GM12878 (cell line): ENCODE measurements at regions not wholly inside any gene's neighbourhood (a gene's known extent, or its start where the extent isn't known, plus 50 kb on each side); places are given as distances from the start of the nearest gene placed in this dataset.

Source experiments
- ATAC-seq: fragments of 200-7000 bp; cut with Tn5 transposase; 3 replicates; pipeline ENCODE4 v1.9.1; 2020; ENCODE audit warnings: mild to moderate bottlenecking, moderate library complexity
- BruUV-seq: library from RNA; stranded (reverse); fragments of 400-500 nt; replicated peaks from 2 replicates; lab custom pipeline; 2021; lab: Mats Ljungman, UMichigan
- CTCF ChIA-PET: fragments of 300-600 bp; sonication (Branson Sonifier 250); formaldehyde crosslinking; extraction: SDS; loops from one replicate; lab custom pipeline; 2021; ENCODE audit warnings: inconsistent platforms; lab: Yijun Ruan, JAX
- POLR2A ChIA-PET: fragments of 350-600 bp; formaldehyde crosslinking; extraction: SDS; loops from one replicate; lab custom pipeline; 2021; ENCODE audit warnings: inconsistent platforms; lab: Charles Lee
- RAD21 ChIA-PET: fragments of 300-600 bp; sonication (Branson Sonifier 250); formaldehyde crosslinking; loops from one replicate; lab custom pipeline; 2023; ENCODE audit warnings: antibody characterized with exemption; ENCODE audit not compliant: unreplicated experiment; lab: Charles Lee
- SMC1A ChIA-PET: fragments of 300-600 bp; sonication (Branson Sonifier 250); formaldehyde crosslinking; loops from one replicate; lab custom pipeline; 2023; ENCODE audit not compliant: unreplicated experiment, uncharacterized antibody; lab: Charles Lee
- DNase-seq: peaks from one replicate; pipeline ENCODE4 v3.0.0-alpha.2; 2011; ENCODE audit warnings: low read depth, low spot score
- FAIRE-seq: peaks from 3 replicates; lab custom pipeline; 2011; peaks lifted over from hg19 to GRCh38; lab: Jason Lieb, UNC
- H2AFZ ChIP-seq: 2 replicates; pipeline ENCODE4 v1.6.0; 2011; ENCODE audit warnings: low read depth, low read length, control low read depth; ENCODE audit not compliant: control insufficient read depth
- H3K27ac ChIP-seq: 2 replicates; pipeline ENCODE4 v1.5.1; 2011; ENCODE audit warnings: control low read depth; ENCODE audit not compliant: control insufficient read depth, insufficient read depth
- H3K27me3 ChIP-seq, 2 experiments: replicated peaks in 1 of 2; 2 replicates each; pipeline versions ENCODE4 v1.6.0 to v1.6.1; 2011; ENCODE audit warnings: low read length in 1 of 2; ENCODE audit not compliant: control insufficient read depth in 2 of 2, insufficient read depth in 2 of 2
- H3K36me3 ChIP-seq, 2 experiments: 2 replicates each; pipeline ENCODE4 v1.5.1; 2011; ENCODE audit warnings: low read length in 1 of 2; ENCODE audit not compliant: control insufficient read depth in 2 of 2, insufficient read depth in 2 of 2
- H3K4me1 ChIP-seq: 2 replicates; pipeline ENCODE4 v1.6.1; 2011; ENCODE audit warnings: mild to moderate bottlenecking, low read length, moderate library complexity, mixed read lengths; ENCODE audit not compliant: control insufficient read depth, insufficient read depth
- H3K4me2 ChIP-seq: 2 replicates; pipeline ENCODE4 v1.6.0; 2011; ENCODE audit warnings: control low read depth; ENCODE audit not compliant: control insufficient read depth, insufficient read depth
- H3K4me3 ChIP-seq: fragments of 200-600 bp; sonication (generic); 2 replicates; pipeline ENCODE4 v1.5.1; 2016
- H3K79me2 ChIP-seq: 2 replicates; pipeline ENCODE4 v1.6.0; 2011; ENCODE audit warnings: low read length; ENCODE audit not compliant: control insufficient read depth, insufficient read depth
- H3K9ac ChIP-seq: 2 replicates; pipeline ENCODE4 v1.8.0; 2011; ENCODE audit warnings: low read length, control low read depth, mixed read lengths; ENCODE audit not compliant: control insufficient read depth, insufficient read depth
- H3K9me3 ChIP-seq: replicated peaks from 3 replicates; pipeline ENCODE4 v1.5.1; 2011; ENCODE audit warnings: mild to moderate bottlenecking, low read length; ENCODE audit not compliant: control insufficient read depth, insufficient read depth
- H4K20me1 ChIP-seq: 2 replicates; pipeline ENCODE4 v1.6.0; 2011; ENCODE audit not compliant: control insufficient read depth, insufficient read depth
- BCL11A ChIP-seq: IDR thresholded peaks from 2 replicates; pipeline ENCODE4 v1.6.1; 2011; ENCODE audit warnings: low read depth, low read length
- EP300 ChIP-seq, 2 experiments: fragments of 150-350 bp in 1 of 2; IDR thresholded peaks; 2 replicates each; pipeline ENCODE4 v1.6.1; 2011 to 2012; ENCODE audit warnings: low read depth in 2 of 2, low read length in 2 of 2, borderline replicate concordance in 1 of 2, improper control_type of control experiment in 1 of 2, inconsistent platforms in 1 of 2; ENCODE audit not compliant: control insufficient read depth in 1 of 2
- MEF2A ChIP-seq: IDR thresholded peaks from 2 replicates; pipeline ENCODE4 v1.6.1; 2011; ENCODE audit warnings: low read depth, mild to moderate bottlenecking, low read length, moderate library complexity; ENCODE audit not compliant: insufficient read depth
- NBN ChIP-seq: fragments of 450-650 bp; IDR thresholded peaks from 2 replicates; pipeline ENCODE4 v1.6.1; 2016
- NR2C1 ChIP-seq: fragments of 450-650 bp; IDR thresholded peaks from 2 replicates; pipeline ENCODE4 v1.6.1; 2017; ENCODE audit warnings: antibody characterized with exemption, mild to moderate bottlenecking, moderate library complexity
- NR2F1 ChIP-seq: fragments of 450-650 bp; conservative IDR thresholded peaks from 2 replicates; pipeline ENCODE4 v1.6.1; 2017; ENCODE audit warnings: mild to moderate bottlenecking
- PAX8 ChIP-seq: fragments of 450-650 bp; IDR thresholded peaks from 2 replicates; pipeline ENCODE4 v1.6.1; 2017; ENCODE audit warnings: mild to moderate bottlenecking, moderate library complexity
- POLR2AphosphoS2 ChIP-seq: IDR thresholded peaks from 2 replicates; pipeline ENCODE4 v1.6.1; 2011; ENCODE audit warnings: low read depth, mild to moderate bottlenecking, low read length, improper control_type of control experiment, moderate library complexity
- SKIL ChIP-seq: fragments of 450-650 bp; IDR thresholded peaks from 2 replicates; pipeline ENCODE4 v1.6.1; 2017; ENCODE audit warnings: mild to moderate bottlenecking, low read depth, inconsistent platforms; ENCODE audit not compliant: poor library complexity, severe bottlenecking
- SREBF1 ChIP-seq: IDR thresholded peaks from 2 replicates; pipeline ENCODE4 v1.6.1; 2012; ENCODE audit warnings: mild to moderate bottlenecking, low read length
- WRNIP1 ChIP-seq: IDR thresholded peaks from 2 replicates; pipeline ENCODE4 v1.6.1; 2011; ENCODE audit warnings: low read depth, low read length, improper control_type of control experiment, borderline replicate concordance
- ZBTB11 ChIP-seq: fragments of 450-650 bp; formaldehyde crosslinking; IDR thresholded peaks from 2 replicates; pipeline ENCODE4 v1.5.0; 2022; ENCODE audit warnings: mild to moderate bottlenecking, missing genetic modification characterization
- ZBTB33 ChIP-seq: fragments of 450-650 bp; IDR thresholded peaks from 2 replicates; pipeline ENCODE4 v1.6.1; 2017; ENCODE audit warnings: mild to moderate bottlenecking
- WGBS: methylation state at CpG from one replicate; pipeline ENCODE4 v1.1.6; 2016; ENCODE audit warnings: low lambda C conversion rate; ENCODE audit not compliant: insufficient replicate concordance, insufficient coverage; ENCODE audit errors: missing lambda C conversion rate; 5-methylcytosine and 5-hydroxymethylcytosine counted together
- in situ Hi-C: fragments of 300-500 bp; cut with MboI; formaldehyde crosslinking; loops from 9 replicates; pipeline ENCODE4 v1.14.3; 2018; ENCODE audit warnings: mixed read lengths
- intact Hi-C: fragments of 100-400 bp; cut with micrococcal nuclease; formaldehyde crosslinking; loops from one replicate; pipeline ENCODE4 v1.14.2; 2022; ENCODE audit not compliant: unreplicated experiment
- TF ChIP-seq, protein P1 (sequence below): fragments of 450-650 bp; IDR thresholded peaks from 2 replicates; pipeline ENCODE4 v1.6.1; 2017; ENCODE audit warnings: antibody characterized with exemption, mild to moderate bottlenecking, moderate library complexity

DNA sequence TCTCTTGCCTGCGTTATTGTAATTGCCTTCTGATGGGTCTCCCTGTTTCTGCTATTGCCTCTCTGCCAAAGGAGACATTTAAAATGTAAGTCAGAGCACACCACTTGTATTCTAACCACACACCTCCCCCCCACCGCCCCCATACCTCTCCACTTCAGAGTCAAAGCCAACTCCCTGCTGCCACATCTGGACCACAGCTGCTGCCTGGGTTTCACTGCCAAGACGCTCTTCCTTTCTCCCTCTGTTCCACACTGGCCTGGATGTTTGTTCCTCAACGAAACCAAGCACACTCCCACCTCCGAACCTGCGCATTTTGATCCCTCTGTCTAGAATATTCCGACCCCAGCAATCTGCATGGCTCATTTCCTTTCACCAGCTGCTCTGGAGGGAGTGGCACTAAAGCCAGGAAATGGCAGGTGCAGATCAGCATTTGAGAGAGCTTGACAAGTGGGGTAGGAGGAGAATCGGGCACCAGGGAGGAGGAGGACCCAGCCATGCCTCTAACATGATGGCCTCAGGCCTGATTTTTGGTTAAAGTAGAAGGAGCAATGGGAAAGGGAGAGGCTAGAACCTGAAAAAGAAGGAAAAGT, 92.4 kb upstream of the HS3ST2 start:
- intact Hi-C loops, result no loop called here
- FAIRE-seq (no peak), DNase-seq (no peak), ATAC-seq (no peak)
- no peak overlapping the region for H3K27ac ChIP-seq
- no peaks in the 10 kb centered on the region for H3K36me3 ChIP-seq
- H3K79me2 ChIP-seq, result no peaks in the 10 kb centered on the region
- no TSS peak for BruUV-seq
- H3K27me3 ChIP-seq, result no peaks in the 10 kb centered on the region
- CTCF ChIA-PET, result no interaction called here
- H3K9ac ChIP-seq, result no peak overlapping the region
- POLR2A ChIA-PET, result no interaction called here
- SMC1A ChIA-PET, result no interaction called here
- RAD21 ChIA-PET, result no interaction called here
- no peak overlapping the region for H3K4me2 ChIP-seq
- WGBS, result 16% methylated on average over 8 of the region's 8 CpGs
- in situ Hi-C loops, result no loop called here
- H2AFZ ChIP-seq, result no peak overlapping the region
- no peaks in the 10 kb centered on the region for H4K20me1 ChIP-seq
- no peaks in the 10 kb centered on the region for H3K9me3 ChIP-seq
- H3K4me1 ChIP-seq, result no peaks in the 10 kb centered on the region
- H3K4me3 ChIP-seq, result no peak overlapping the region
- TF ChIP-seq SREBF1 (no peak), ZBTB33 (no peak), NR2F1 (no peak), POLR2AphosphoS2 (no peak), BCL11A (no peak), EP300 (IDR thresholded peaks at IDR 0.05; ENCODE audit: borderline replicate concordance in 1 of 2, control insufficient read depth in 1 of 2, low read depth in 2 of 2, low read length in 2 of 2) (no peak), ZBTB11 (CRISPR knock-in tag) (no peak), WRNIP1 (no peak), SKIL (no peak), PAX8 (no peak), NBN (no peak), NR2C1 (no peak), MEF2A (no peak)
- TF ChIP-seq, protein P1, sequence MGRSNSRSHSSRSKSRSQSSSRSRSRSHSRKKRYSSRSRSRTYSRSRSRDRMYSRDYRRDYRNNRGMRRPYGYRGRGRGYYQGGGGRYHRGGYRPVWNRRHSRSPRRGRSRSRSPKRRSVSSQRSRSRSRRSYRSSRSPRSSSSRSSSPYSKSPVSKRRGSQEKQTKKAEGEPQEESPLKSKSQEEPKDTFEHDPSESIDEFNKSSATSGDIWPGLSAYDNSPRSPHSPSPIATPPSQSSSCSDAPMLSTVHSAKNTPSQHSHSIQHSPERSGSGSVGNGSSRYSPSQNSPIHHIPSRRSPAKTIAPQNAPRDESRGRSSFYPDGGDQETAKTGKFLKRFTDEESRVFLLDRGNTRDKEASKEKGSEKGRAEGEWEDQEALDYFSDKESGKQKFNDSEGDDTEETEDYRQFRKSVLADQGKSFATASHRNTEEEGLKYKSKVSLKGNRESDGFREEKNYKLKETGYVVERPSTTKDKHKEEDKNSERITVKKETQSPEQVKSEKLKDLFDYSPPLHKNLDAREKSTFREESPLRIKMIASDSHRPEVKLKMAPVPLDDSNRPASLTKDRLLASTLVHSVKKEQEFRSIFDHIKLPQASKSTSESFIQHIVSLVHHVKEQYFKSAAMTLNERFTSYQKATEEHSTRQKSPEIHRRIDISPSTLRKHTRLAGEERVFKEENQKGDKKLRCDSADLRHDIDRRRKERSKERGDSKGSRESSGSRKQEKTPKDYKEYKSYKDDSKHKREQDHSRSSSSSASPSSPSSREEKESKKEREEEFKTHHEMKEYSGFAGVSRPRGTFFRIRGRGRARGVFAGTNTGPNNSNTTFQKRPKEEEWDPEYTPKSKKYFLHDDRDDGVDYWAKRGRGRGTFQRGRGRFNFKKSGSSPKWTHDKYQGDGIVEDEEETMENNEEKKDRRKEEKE, result no peak
